ENCODE measurements at regions not wholly inside any gene's neighbourhood (a gene's known extent, or its start where the extent isn't known, plus 50 kb on each side); places are given as distances from the start of the nearest gene placed in this dataset.

GRCh38 chr1:234918181-234918841 is 210.3 kb downstream of the TOMM20 start:
- H3K4me1 Mint-ChIP-seq (ENCODE audit: low read depth, unreplicated experiment) = peaks cover 23% of the 10 kb centered on the region
- no peak overlapping the region for H3K27ac Mint-ChIP-seq (ENCODE audit: unreplicated experiment)
- DNase-seq = no peak
- peaks cover 5% of the 10 kb centered on the region for H3K9me3 Mint-ChIP-seq (ENCODE audit: unreplicated experiment)
- TF ChIP-seq CTCF (IDR thresholded peaks at IDR 0.05; ENCODE audit: partially characterized antibody, unreplicated experiment) = no peak
- no peaks in the 10 kb centered on the region for H3K36me3 Mint-ChIP-seq (ENCODE audit: unreplicated experiment)
- no peak overlapping the region for H3K4me3 Mint-ChIP-seq (ENCODE audit: unreplicated experiment)
- peaks cover 1% of the 10 kb centered on the region for H3K27me3 Mint-ChIP-seq (ENCODE audit: unreplicated experiment)

- Mint-ChIP-seq H3K4me3 (ENCODE audit: unreplicated experiment) (no peak overlapping the region), H3K4me1 (ENCODE audit: low read depth, unreplicated experiment) (peaks cover 25% of the 10 kb centered on the region), H3K36me3 (ENCODE audit: unreplicated experiment) (no peaks in the 10 kb centered on the region), H3K27me3 (ENCODE audit: unreplicated experiment) (peaks cover 1% of the 10 kb centered on the region), H3K9me3 (ENCODE audit: unreplicated experiment) (peaks cover 5% of the 10 kb centered on the region), H3K27ac (ENCODE audit: unreplicated experiment) (no peak overlapping the region)
- TF ChIP-seq CTCF (IDR thresholded peaks at IDR 0.05; ENCODE audit: partially characterized antibody, unreplicated experiment) = no peak
- DNase-seq = no peak
Observed at GRCh38 chr1:234917495-234918180, 211.0 kb downstream of the TOMM20 start.

GRCh38 chr1:234916840-234917239 is 211.8 kb downstream of the TOMM20 start:
- Mint-ChIP-seq H3K9me3 (ENCODE audit: unreplicated experiment) (peaks cover 5% of the 10 kb centered on the region), H3K36me3 (ENCODE audit: unreplicated experiment) (no peaks in the 10 kb centered on the region), H3K27me3 (ENCODE audit: unreplicated experiment) (peaks cover 1% of the 10 kb centered on the region), H3K27ac (ENCODE audit: unreplicated experiment) (no peak overlapping the region), H3K4me1 (ENCODE audit: low read depth, unreplicated experiment) (peaks cover 25% of the 10 kb centered on the region), H3K4me3 (ENCODE audit: unreplicated experiment) (no peak overlapping the region)
- TF ChIP-seq CTCF (IDR thresholded peaks at IDR 0.05; ENCODE audit: partially characterized antibody, unreplicated experiment) = no peak
- DNase-seq = no peak

- Mint-ChIP-seq H3K36me3 (ENCODE audit: unreplicated experiment) (no peaks in the 10 kb centered on the region), H3K9me3 (ENCODE audit: unreplicated experiment) (peaks cover 5% of the 10 kb centered on the region), H3K27ac (ENCODE audit: unreplicated experiment) (no peak overlapping the region), H3K4me3 (ENCODE audit: unreplicated experiment) (no peak overlapping the region), H3K4me1 (ENCODE audit: low read depth, unreplicated experiment) (peaks cover 25% of the 10 kb centered on the region), H3K27me3 (ENCODE audit: unreplicated experiment) (peaks cover 1% of the 10 kb centered on the region)
- TF ChIP-seq CTCF (IDR thresholded peaks at IDR 0.05; ENCODE audit: partially characterized antibody, unreplicated experiment) = no peak
- DNase-seq = no peak
Observed at GRCh38 chr1:234915924-234916675, 212.5 kb downstream of the TOMM20 start.
